ENCODE measurements at regions not wholly inside any gene's neighbourhood (a gene's known extent, or its start where the extent isn't known, plus 50 kb on each side); places are given as distances from the start of the nearest gene placed in this dataset.

- TF ChIP-seq, protein P1, sequence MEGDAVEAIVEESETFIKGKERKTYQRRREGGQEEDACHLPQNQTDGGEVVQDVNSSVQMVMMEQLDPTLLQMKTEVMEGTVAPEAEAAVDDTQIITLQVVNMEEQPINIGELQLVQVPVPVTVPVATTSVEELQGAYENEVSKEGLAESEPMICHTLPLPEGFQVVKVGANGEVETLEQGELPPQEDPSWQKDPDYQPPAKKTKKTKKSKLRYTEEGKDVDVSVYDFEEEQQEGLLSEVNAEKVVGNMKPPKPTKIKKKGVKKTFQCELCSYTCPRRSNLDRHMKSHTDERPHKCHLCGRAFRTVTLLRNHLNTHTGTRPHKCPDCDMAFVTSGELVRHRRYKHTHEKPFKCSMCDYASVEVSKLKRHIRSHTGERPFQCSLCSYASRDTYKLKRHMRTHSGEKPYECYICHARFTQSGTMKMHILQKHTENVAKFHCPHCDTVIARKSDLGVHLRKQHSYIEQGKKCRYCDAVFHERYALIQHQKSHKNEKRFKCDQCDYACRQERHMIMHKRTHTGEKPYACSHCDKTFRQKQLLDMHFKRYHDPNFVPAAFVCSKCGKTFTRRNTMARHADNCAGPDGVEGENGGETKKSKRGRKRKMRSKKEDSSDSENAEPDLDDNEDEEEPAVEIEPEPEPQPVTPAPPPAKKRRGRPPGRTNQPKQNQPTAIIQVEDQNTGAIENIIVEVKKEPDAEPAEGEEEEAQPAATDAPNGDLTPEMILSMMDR (IDR thresholded peaks at IDR 0.05), result no peak
- TF ChIP-seq POLR2AphosphoS5 (IDR thresholded peaks at IDR 0.05), result no peak
- no peak for TF ChIP-seq POLR2A (IDR thresholded peaks at IDR 0.05)
- TF ChIP-seq EP300 (IDR thresholded peaks at IDR 0.05), result no peak
Measured at GRCh38 chr9:134223091-134223490, 58.7 kb upstream of the RNU6ATAC start.
